Sigmoid colon (tissue), 4 donors: ENCODE measurements at regions not wholly inside any gene's neighbourhood (a gene's known extent, or its start where the extent isn't known, plus 50 kb on each side); places are given as distances from the start of the nearest gene placed in this dataset.

Source experiments
- CTCF ChIP-seq, 4 experiments: fragments of 450-650 bp in 3 of 4; fragments of 200-600 bp in 1 of 4; IDR thresholded peaks; one replicate each; pipeline ENCODE4 v1.5.1; 2016 to 2019; ENCODE audit warnings: antibody characterized with exemption in 4 of 4, mild to moderate bottlenecking in 3 of 4, moderate library complexity in 2 of 4
- EP300 ChIP-seq, 4 donors: sonication (generic); formaldehyde crosslinking; IDR thresholded peaks; one replicate each; pipeline ENCODE4 v1.6.1; 2017; ENCODE audit warnings: antibody characterized with exemption in 4 of 4
- POLR2A ChIP-seq, 2 donors: fragments of 450-650 bp; IDR thresholded peaks; one replicate each; pipeline ENCODE4 v1.6.1; 2016; ENCODE audit warnings: antibody characterized with exemption in 2 of 2, mild to moderate bottlenecking in 2 of 2, moderate library complexity in 2 of 2
- POLR2AphosphoS5 ChIP-seq, 4 donors: sonication (generic); formaldehyde crosslinking; IDR thresholded peaks; one replicate each; pipeline ENCODE4 v1.6.1; 2017; ENCODE audit warnings: antibody characterized with exemption in 4 of 4

- TF ChIP-seq CTCF (IDR thresholded peaks at IDR 0.05) (no peak), POLR2A (IDR thresholded peaks at IDR 0.05) (no peak), POLR2AphosphoS5 (IDR thresholded peaks at IDR 0.05) (no peak), EP300 (IDR thresholded peaks at IDR 0.05) (no peak)
These were observed 181.4 kb upstream of the CST7 start for GRCh38 chr20:24767623-24768100.
